ENCODE measurements at regions not wholly inside any gene's neighbourhood (a gene's known extent, or its start where the extent isn't known, plus 50 kb on each side); places are given as distances from the start of the nearest gene placed in this dataset.
"Not testable (repeated sequence)": the region's sequence is repeated elsewhere in the genome, so short reads cannot be mapped to it uniquely, and the experiment has no call there.

DNA sequence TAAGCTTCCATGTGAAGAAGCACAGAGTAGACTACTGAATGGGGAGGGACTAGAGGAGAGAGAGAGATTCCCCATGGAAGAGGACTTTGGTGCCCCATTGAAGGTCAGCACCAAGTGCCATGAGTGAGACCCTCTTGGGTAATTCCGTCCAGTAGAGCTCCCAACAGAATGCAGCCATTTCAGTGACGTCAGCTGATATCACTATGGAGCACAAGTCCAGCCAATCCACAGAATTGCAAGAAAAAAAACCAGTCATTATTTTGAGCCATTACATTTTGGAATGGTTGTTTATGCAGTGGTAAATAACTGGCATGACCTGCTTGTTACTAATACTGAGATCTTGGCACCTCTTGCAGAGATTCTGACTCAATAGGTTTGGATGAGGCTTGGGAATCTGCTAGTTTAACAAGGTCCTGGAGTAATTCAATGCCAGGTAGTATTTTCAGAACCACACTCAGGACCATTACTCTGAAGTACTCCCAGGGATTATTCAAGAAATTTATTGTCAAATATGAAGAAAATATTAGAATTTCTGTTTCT, 52.6 kb upstream of the SP8 start:
- DNase-seq (ENCODE audit: low read depth in 2 of 2) = no peak

DNA sequence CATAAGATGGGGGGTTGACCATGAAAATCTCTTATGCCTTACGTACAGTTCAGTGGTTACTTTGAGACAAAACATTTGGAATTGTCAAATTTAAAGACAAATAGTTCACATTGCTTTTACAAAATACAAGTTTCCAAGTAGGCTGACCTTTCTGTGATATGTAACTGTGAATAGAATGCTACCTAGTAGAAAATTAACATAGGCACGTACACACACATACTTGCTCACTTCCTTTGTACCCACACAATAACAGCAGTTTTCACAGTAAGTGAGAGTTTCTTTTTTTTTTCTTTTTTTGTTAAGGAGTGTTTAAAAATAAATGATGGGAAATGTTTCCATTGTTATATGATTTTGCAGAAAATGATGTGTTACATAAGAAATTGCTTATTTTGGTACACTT, 53.3 kb upstream of the SP8 start:
- DNase-seq (ENCODE audit: low read depth in 2 of 2) = no peak

- no peak for DNase-seq (ENCODE audit: low read depth in 2 of 2)
Observed at GRCh38 chr7:20846791-20847190, 60.1 kb upstream of the SP8 start.

GRCh38 chr7:20858951-20859350, 72.3 kb upstream of the SP8 start:
- DNase-seq (ENCODE audit: low read depth in 2 of 2) = no peak

DNA sequence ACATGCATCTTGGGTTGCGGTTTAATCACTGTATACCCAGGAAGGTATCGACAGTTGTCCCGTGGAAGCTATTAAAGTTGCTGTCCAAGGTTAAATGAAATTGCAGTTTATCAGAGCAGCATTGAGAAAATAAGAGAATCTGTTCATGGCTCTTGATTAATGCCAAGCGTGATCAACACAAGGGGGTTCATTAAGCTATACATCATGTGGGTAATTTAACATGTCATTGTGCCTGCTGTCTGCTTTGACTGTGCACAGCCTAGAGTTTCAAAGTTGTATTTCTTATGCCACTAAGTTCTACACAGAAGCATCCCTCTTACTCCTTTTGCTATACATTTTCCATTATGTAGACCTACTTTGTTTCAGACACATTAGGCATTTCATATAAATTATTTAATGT, 74.8 kb upstream of the SP8 start:
- DNase-seq (ENCODE audit: low read depth in 2 of 2) = no peak

DNA sequence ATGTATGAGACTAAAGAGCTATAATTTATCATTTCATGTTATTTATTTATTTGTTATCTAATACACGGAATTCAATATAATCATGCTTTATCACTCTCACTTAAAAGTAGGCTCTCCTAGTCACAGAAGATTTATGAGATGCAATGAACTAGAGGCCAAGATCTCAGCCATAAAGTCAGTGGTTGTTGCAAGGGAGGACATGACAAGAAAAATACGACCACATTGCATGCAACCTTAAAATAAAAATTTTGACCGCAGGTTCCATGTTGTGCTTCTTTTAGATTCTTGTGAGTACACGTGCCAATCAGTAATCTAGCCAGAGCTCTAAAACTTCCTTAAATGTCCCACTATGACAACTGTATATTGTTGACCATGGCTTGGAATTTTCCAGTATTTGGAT, 75.9 kb upstream of the SP8 start:
- DNase-seq (ENCODE audit: low read depth in 2 of 2) = no peak

DNA sequence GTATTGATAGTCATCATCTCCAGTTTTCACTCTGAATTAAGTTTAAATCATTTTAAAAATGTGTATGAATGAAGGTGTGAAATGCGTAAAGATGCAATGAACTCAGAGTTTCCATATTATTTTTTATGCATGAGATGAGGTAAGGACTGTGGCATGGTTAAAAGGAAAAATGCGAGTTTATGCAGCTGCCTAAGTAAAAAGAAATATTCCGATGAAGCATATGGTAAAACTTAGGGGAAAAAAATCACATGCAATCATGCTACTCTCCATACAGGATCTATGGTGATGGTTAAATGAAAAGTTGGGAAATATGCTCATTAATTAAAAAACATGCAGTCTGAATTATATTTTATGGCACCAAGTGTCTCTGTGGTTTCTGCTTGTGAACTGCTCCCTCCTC, 77.5 kb upstream of the SP8 start:
- no peak for DNase-seq (ENCODE audit: low read depth in 2 of 2)

GRCh38 chr7:20865684-20866083, 79.0 kb upstream of the SP8 start:
- DNase-seq (ENCODE audit: low read depth in 2 of 2) = no peak

DNA sequence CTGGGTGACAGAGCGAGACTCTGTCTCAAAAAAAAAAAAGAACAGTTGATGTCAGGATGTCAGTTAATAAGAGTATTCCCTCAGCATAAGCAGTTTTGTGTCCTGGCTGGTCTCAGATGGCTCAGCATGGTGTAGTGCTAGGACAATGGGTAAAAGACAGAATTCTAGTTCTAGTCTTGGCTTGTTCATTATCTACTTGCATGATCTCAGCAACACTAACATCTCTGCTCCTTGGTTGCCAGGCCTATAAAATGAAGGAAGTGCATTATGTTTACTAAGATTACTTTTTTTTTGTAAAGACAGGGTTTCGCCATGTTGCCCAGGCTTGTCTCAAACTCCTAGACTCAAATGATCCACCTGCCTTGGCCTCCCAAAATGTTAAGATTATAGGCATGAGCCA, 84.3 kb upstream of the SP8 start:
- DNase-seq (ENCODE audit: low read depth in 2 of 2) = no peak

GRCh38 chr7:20892776-20893175, 106.1 kb upstream of the SP8 start:
- no peak for DNase-seq (ENCODE audit: low read depth in 2 of 2)

DNA sequence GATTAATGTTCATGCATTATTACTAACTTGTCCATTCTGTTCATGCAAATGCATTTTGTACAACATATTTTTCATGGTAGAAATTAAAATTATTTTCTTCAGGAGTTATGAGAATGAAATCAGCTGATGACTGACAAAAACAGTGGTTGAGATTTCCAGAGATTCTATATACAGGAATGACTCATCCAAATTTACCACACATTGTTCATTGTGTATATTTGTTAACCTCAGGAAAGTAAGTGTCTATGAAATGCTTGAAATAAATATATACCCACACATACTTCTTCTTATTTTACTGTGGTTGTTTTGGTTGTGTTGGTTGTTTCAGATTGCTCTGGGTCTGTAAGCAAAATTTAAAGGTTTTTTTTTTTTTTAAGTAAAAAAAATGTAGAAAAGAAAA, 108.1 kb upstream of the SP8 start:
- DNase-seq (ENCODE audit: low read depth in 2 of 2) = no peak

DNA sequence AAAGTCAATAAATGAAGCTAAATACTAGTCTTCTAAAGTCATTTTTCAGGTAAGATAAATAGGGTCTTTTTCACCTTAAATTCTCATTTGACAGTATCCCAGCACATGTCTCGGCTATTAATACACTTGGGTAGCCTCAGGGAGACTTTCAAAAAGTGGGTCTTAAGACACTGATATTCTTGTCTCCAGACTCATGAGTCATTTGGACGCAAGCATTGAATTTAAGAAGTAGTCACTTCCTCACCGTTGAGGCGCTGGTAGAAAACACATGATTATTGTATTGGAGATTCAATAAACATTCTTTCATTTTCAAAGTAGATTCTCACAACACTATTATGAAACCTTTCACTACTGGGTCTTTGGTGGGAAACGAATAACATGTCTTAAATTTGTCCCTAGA, 108.9 kb upstream of the SP8 start:
- DNase-seq (ENCODE audit: low read depth in 2 of 2) = no peak

DNA sequence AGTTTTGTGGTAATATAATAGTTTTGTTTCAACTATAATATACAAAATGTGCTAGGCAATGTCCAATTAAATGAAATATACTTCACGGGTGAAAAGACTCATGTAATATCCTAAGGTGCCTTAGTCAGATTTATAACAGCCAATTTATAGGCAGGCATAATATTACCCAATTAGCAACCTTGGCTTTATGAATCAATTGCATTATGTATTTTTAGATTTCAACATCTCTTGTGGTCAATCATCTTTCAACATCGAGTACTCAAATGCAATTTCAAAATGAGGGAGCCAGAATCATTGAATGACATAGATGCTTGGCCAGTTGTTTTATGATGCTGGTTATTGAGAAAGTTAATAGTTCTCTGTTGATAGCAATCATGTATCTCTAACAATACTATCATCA, 110.3 kb upstream of the SP8 start:
- DNase-seq (ENCODE audit: low read depth in 2 of 2) = no peak

GRCh38 chr7:20906801-20907453, 120.2 kb upstream of the SP8 start:
- no peak for DNase-seq (ENCODE audit: low read depth in 2 of 2)

DNA sequence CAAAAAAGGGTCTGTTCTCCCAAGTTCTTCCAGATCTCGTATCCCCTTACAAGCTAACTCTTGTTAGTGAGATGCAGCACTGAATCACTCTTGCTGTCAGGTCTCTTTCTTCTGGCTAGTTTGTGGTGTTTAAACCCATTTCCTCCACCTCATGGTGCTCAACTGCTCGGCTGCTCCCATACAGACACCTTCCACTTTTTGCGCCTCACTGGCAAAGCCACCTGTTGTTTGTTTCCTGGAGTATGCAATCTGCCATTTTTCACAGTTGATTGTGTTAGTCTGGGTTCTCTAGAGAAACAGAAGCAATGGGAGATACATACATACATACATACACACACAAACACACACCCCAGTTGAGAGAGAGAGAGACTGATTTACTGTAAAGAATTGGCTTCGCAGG, 124.4 kb upstream of the SP8 start:
- no peak for DNase-seq (ENCODE audit: low read depth in 2 of 2)

DNA sequence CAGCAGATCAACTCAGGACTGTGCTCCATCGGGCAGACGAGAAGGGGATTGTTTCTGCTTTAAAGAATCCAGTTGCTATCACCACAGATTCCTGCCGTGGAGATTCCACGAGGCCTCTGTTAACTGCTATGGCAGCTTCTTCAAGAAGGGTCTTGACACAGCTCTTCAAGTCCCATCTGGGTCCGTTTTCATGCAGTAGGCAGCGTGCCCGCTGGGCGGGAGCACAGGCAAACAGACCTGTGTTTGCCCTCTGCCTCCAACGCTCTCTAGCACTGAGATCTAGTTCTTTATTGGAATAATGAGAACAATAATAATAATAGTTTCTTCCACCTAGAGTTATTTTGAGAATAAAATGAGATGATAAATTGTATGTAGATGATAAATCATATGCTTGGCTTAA, 127.2 kb upstream of the SP8 start:
- no peak for DNase-seq (ENCODE audit: low read depth in 2 of 2)

GRCh38 chr7:20916311-20916710, 129.6 kb upstream of the SP8 start:
- no peak for DNase-seq (ENCODE audit: low read depth in 2 of 2)

GRCh38 chr7:20917603-20918002, 130.9 kb upstream of the SP8 start:
- DNase-seq (ENCODE audit: low read depth in 2 of 2) = no peak

DNA sequence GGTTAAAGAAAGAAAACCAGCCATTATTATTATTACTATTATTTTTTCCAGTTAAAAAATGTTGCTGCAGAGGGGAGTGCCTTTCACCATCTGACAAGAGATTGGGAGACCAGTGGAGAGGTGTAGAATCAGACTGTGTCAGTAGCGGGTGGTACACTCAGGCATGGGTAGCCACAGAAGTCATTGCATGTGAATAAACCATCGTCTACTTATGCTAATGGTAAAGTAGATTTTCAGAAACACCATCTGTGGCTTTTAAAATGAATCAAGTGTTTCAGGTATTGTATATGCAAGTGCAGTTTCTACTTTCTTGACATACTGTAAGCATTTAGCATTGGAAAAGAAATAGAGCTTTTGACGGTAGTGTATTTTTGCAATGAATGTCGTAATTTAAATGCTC, 131.5 kb upstream of the SP8 start:
- no peak for DNase-seq (ENCODE audit: low read depth in 2 of 2)

DNA sequence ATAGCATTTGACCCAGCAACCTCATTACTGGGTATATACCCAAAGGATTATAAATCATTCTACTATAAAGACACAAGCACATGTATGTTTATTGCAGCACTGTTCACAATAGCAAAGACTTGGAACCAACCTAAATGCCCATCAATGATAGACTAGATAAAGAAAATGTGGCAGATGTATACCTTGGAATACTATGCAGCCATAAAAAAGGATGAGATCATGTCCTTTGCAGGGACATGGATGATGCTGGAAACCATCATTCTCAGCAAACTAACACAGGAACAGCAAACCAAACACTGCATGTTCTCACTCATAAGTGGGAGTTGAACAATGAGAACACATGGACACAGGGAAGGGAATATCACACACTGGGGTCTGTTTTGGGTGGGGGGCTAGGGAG, 140.5 kb upstream of the SP8 start:
- not testable (repeated sequence) for DNase-seq (ENCODE audit: low read depth in 2 of 2)

- DNase-seq (ENCODE audit: low read depth in 2 of 2) = no peak
Observed at GRCh38 chr7:20927976-20928375, 141.3 kb upstream of the SP8 start.

GRCh38 chr7:20929199-20929598, 142.5 kb upstream of the SP8 start:
- no peak for DNase-seq (ENCODE audit: low read depth in 2 of 2)

DNA sequence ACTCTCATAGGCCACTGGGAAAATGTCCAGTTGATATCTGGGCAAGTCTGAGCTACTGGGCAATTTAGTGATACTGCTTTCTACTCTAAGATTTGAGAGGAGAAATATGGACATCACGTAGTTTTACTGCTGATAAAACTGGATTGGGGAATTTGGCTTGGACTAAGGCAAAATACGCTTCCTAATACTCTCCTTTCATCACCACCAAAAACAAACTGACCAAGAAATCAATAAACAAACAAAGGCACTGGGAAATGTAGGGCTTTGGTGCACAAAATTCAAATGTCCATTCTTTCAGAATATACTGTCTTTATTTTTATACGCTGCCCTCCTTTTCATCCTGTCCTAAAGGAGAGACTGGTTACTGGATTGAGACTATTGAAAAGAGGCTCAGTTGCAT, 145.1 kb upstream of the SP8 start:
- DNase-seq (ENCODE audit: low read depth in 2 of 2) = no peak

GRCh38 chr7:20932785-20933527, 146.3 kb upstream of the SP8 start:
- DNase-seq (ENCODE audit: low read depth in 2 of 2) = no peak
